Glomerular endothelial cell (primary cell): ENCODE measurements at regions not wholly inside any gene's neighbourhood (a gene's known extent, or its start where the extent isn't known, plus 50 kb on each side); places are given as distances from the start of the nearest gene placed in this dataset.

Experiments used
- DNase-seq: peaks from one replicate; pipeline ENCODE4 v3.0.0-alpha.2; 2011; ENCODE audit warnings: low read depth, low spot score; ENCODE audit errors: extremely low read depth

GRCh38 chr1:219405531-219406331 lies 207.2 kb downstream of the ZC3H11B start:
- DNase-seq, result no peak

- no peak for DNase-seq
Observed at GRCh38 chr1:219404629-219405028, 208.3 kb downstream of the ZC3H11B start.

GRCh38 chr1:219402925-219403324 lies 210.0 kb downstream of the ZC3H11B start:
- DNase-seq, result no peak

- no peak for DNase-seq
Observed at GRCh38 chr1:219401724-219402625, 210.9 kb downstream of the ZC3H11B start.

GRCh38 chr1:219399446-219399845 lies 213.5 kb downstream of the ZC3H11B start:
- DNase-seq, result no peak

GRCh38 chr1:219398815-219399396 lies 214.0 kb downstream of the ZC3H11B start:
- no peak for DNase-seq

GRCh38 chr1:219397511-219397910 lies 215.4 kb downstream of the ZC3H11B start:
- DNase-seq, result no peak

- DNase-seq, result no peak
Observed at GRCh38 chr1:219391297-219391696, 217.6 kb downstream of the LYPLAL1 start.

GRCh38 chr1:219387211-219387610 lies 213.5 kb downstream of the LYPLAL1 start:
- DNase-seq, result no peak

- peak; percentile 42 for DNase-seq
Observed at GRCh38 chr1:219385787-219386427, 212.2 kb downstream of the LYPLAL1 start.

- DNase-seq, result no peak
Observed at GRCh38 chr1:219383281-219383680, 209.6 kb downstream of the LYPLAL1 start.

- no peak for DNase-seq
Observed at GRCh38 chr1:219381396-219381795, 207.7 kb downstream of the LYPLAL1 start.

- no peak for DNase-seq
Observed at GRCh38 chr1:219380463-219380862, 206.8 kb downstream of the LYPLAL1 start.

GRCh38 chr1:219379691-219380090 lies 206.0 kb downstream of the LYPLAL1 start:
- DNase-seq, result no peak

GRCh38 chr1:219374636-219375035 lies 201.0 kb downstream of the LYPLAL1 start:
- DNase-seq, result no peak

- no peak for DNase-seq
Observed at GRCh38 chr1:219374046-219374566, 200.4 kb downstream of the LYPLAL1 start.

GRCh38 chr1:219373616-219373935 lies 199.9 kb downstream of the LYPLAL1 start:
- DNase-seq, result no peak

- no peak for DNase-seq
Observed at GRCh38 chr1:219372916-219373615, 199.4 kb downstream of the LYPLAL1 start.

- DNase-seq, result no peak
Observed at GRCh38 chr1:219371471-219371870, 197.8 kb downstream of the LYPLAL1 start.

- no peak for DNase-seq
Observed at GRCh38 chr1:219367496-219367895, 193.8 kb downstream of the LYPLAL1 start.
